Loucy (cell line): ENCODE measurements at regions not wholly inside any gene's neighbourhood (a gene's known extent, or its start where the extent isn't known, plus 50 kb on each side); places are given as distances from the start of the nearest gene placed in this dataset.

ENCODE experiments used
- H2AFZ ChIP-seq: fragments of 200-600 bp; sonication (generic); 2 replicates; pipeline ENCODE4 v1.6.0; 2016; ENCODE audit warnings: antibody characterized with exemption, mild to moderate bottlenecking, low read length, moderate library complexity
- H3F3A ChIP-seq: fragments of 200-600 bp; 2 replicates; pipeline ENCODE4 v1.6.0; 2016; ENCODE audit warnings: antibody characterized with exemption, low read depth, mild to moderate bottlenecking
- H3K27me3 ChIP-seq: fragments of 200-600 bp; sonication (generic); 2 replicates; pipeline ENCODE4 v1.6.1; 2014; ENCODE audit warnings: low read length, mild to moderate bottlenecking; ENCODE audit not compliant: insufficient read depth, poor library complexity, severe bottlenecking
- H3K36me3 ChIP-seq: fragments of 200-600 bp; sonication (generic); 2 replicates; pipeline ENCODE4 v1.6.1; 2016; ENCODE audit warnings: low read length; ENCODE audit not compliant: insufficient read depth
- H3K4me1 ChIP-seq: fragments of 200-600 bp; sonication (generic); 2 replicates; pipeline ENCODE4 v1.5.1; 2014; ENCODE audit warnings: low read length, mild to moderate bottlenecking; ENCODE audit not compliant: insufficient read depth, poor library complexity, severe bottlenecking
- H3K4me2 ChIP-seq: fragments of 200-600 bp; sonication (generic); 2 replicates; pipeline ENCODE4 v1.6.0; 2014; ENCODE audit warnings: antibody characterized with exemption, low read length, low read depth, mild to moderate bottlenecking; ENCODE audit not compliant: poor library complexity, severe bottlenecking
- H3K4me3 ChIP-seq: fragments of 200-600 bp; sonication (generic); 2 replicates; pipeline ENCODE4 v1.5.1; 2014; ENCODE audit warnings: low read length, mild to moderate bottlenecking, mixed read lengths; ENCODE audit not compliant: poor library complexity, severe bottlenecking
- H3K79me2 ChIP-seq: fragments of 200-600 bp; sonication (generic); 2 replicates; pipeline ENCODE4 v1.6.1; 2014; ENCODE audit warnings: low read length; ENCODE audit not compliant: insufficient read depth
- H3K9ac ChIP-seq: fragments of 200-600 bp; sonication (generic); 2 replicates; pipeline ENCODE4 v1.6.0; 2014; ENCODE audit warnings: mild to moderate bottlenecking, low read depth, low read length, moderate library complexity; ENCODE audit not compliant: poor library complexity, severe bottlenecking
- H3K9me2 ChIP-seq: fragments of 200-600 bp; sonication (generic); replicated peaks from 2 replicates; pipeline ENCODE4 v1.6.1; 2016; ENCODE audit warnings: low read depth, low read length, mixed read lengths
- H3K9me3 ChIP-seq: fragments of 200-600 bp; sonication (generic); 2 replicates; pipeline ENCODE4 v1.6.1; 2014; ENCODE audit warnings: mild to moderate bottlenecking, antibody characterized with exemption, low read length, low read depth; ENCODE audit not compliant: insufficient read depth
- H4K20me1 ChIP-seq: fragments of 200-600 bp; sonication (generic); 2 replicates; pipeline ENCODE4 v1.6.0; 2014; ENCODE audit warnings: antibody characterized with exemption, low read length, mild to moderate bottlenecking; ENCODE audit not compliant: insufficient read depth, poor library complexity, severe bottlenecking
- CTCF ChIP-seq: fragments of 200-600 bp; sonication (generic); conservative IDR thresholded peaks from 2 replicates; pipeline ENCODE4 v1.5.1; 2014; ENCODE audit warnings: mild to moderate bottlenecking, antibody characterized with exemption, low read length
- EZH2phosphoT487 ChIP-seq: fragments of 200-600 bp; IDR thresholded peaks from 2 replicates; pipeline ENCODE4 v1.6.1; 2018; ENCODE audit warnings: antibody characterized with exemption, mild to moderate bottlenecking, moderate library complexity, borderline replicate concordance

- no peak for TF ChIP-seq CTCF
- no peak for TF ChIP-seq EZH2phosphoT487
- no peaks in the 10 kb centered on the region for H3F3A ChIP-seq
- no peaks in the 10 kb centered on the region for H3K36me3 ChIP-seq
- H4K20me1 ChIP-seq: no peaks in the 10 kb centered on the region
- no peaks in the 10 kb centered on the region; the same call in 1 of the 2 replicates for H3K9me3 ChIP-seq
- no peak overlapping the region for H3K9ac ChIP-seq
- no peaks in the 10 kb centered on the region for H3K9me2 ChIP-seq
- H3K4me3 ChIP-seq: no peak overlapping the region
- H2AFZ ChIP-seq: no peak overlapping the region
- no peaks in the 10 kb centered on the region for H3K4me1 ChIP-seq
- no peaks in the 10 kb centered on the region for H3K79me2 ChIP-seq
- no peaks in the 10 kb centered on the region for H3K27me3 ChIP-seq
- no peak overlapping the region for H3K4me2 ChIP-seq
Observed at GRCh38 chr13:109883181-109884180, 97.1 kb upstream of the IRS2 start.

GRCh38 chr13:109881961-109882558 is 95.7 kb upstream of the IRS2 start:
- no peaks in the 10 kb centered on the region for H3F3A ChIP-seq
- H3K36me3 ChIP-seq: no peaks in the 10 kb centered on the region
- H3K79me2 ChIP-seq: no peaks in the 10 kb centered on the region
- H3K9me3 ChIP-seq: no peaks in the 10 kb centered on the region
- H3K27me3 ChIP-seq: no peaks in the 10 kb centered on the region
- H3K9ac ChIP-seq: no peak overlapping the region
- H2AFZ ChIP-seq: no peak overlapping the region
- no peak for TF ChIP-seq CTCF
- no peak for TF ChIP-seq EZH2phosphoT487
- H4K20me1 ChIP-seq: no peaks in the 10 kb centered on the region
- H3K4me2 ChIP-seq: no peak overlapping the region
- no peaks in the 10 kb centered on the region for H3K9me2 ChIP-seq
- H3K4me3 ChIP-seq: no peak overlapping the region
- no peaks in the 10 kb centered on the region for H3K4me1 ChIP-seq

GRCh38 chr13:109881347-109881725 is 95.0 kb upstream of the IRS2 start:
- no peak overlapping the region for H3K9ac ChIP-seq
- no peaks in the 10 kb centered on the region for H3K79me2 ChIP-seq
- H4K20me1 ChIP-seq: no peaks in the 10 kb centered on the region
- H3K9me3 ChIP-seq: no peaks in the 10 kb centered on the region
- no peak overlapping the region for H3K4me3 ChIP-seq
- no peaks in the 10 kb centered on the region for H3F3A ChIP-seq
- no peak for TF ChIP-seq EZH2phosphoT487
- TF ChIP-seq CTCF: no peak
- H3K4me1 ChIP-seq: no peaks in the 10 kb centered on the region
- no peak overlapping the region for H3K4me2 ChIP-seq
- H3K36me3 ChIP-seq: no peaks in the 10 kb centered on the region
- H3K9me2 ChIP-seq: no peaks in the 10 kb centered on the region
- H2AFZ ChIP-seq: no peak overlapping the region
- no peaks in the 10 kb centered on the region for H3K27me3 ChIP-seq
